AG08395 (cell line): ENCODE measurements at regions not wholly inside any gene's neighbourhood (a gene's known extent, or its start where the extent isn't known, plus 50 kb on each side); places are given as distances from the start of the nearest gene placed in this dataset.
"Not testable (repeated sequence)": the region's sequence is repeated elsewhere in the genome, so short reads cannot be mapped to it uniquely, and the experiment has no call there.

Experiments
- DNase-seq: peaks from one replicate; pipeline ENCODE4 v3.0.0; 2012; ENCODE audit warnings: mixed read lengths, low spot score

GRCh38 chr1:146510248-146510983, 281.6 kb upstream of the NOTCH2NLA start:
- DNase-seq: not testable (repeated sequence)

GRCh38 chr1:146504121-146504520, 275.3 kb upstream of the NOTCH2NLA start:
- not testable (repeated sequence) for DNase-seq

GRCh38 chr1:146487555-146487954, 258.7 kb upstream of the NOTCH2NLA start:
- not testable (repeated sequence) for DNase-seq

- DNase-seq: not testable (repeated sequence)
Observed at GRCh38 chr1:146487155-146487554, 258.3 kb upstream of the NOTCH2NLA start.

GRCh38 chr1:146486300-146487014, 257.6 kb upstream of the NOTCH2NLA start:
- DNase-seq: not testable (repeated sequence)

- DNase-seq: not testable (repeated sequence)
Observed at GRCh38 chr1:146484195-146484594, 255.4 kb upstream of the NOTCH2NLA start.

GRCh38 chr1:146479188-146479587, 250.4 kb upstream of the NOTCH2NLA start:
- DNase-seq: not testable (repeated sequence)

- DNase-seq: not testable (repeated sequence)
Observed at GRCh38 chr1:146478125-146478720, 249.4 kb upstream of the NOTCH2NLA start.

- not testable (repeated sequence) for DNase-seq
Observed at GRCh38 chr1:146475086-146475485, 246.3 kb upstream of the NOTCH2NLA start.

- not testable (repeated sequence) for DNase-seq
Observed at GRCh38 chr1:146474216-146474615, 245.4 kb upstream of the NOTCH2NLA start.

- peak; percentile 0 for DNase-seq
Observed at GRCh38 chr1:146472192-146472861, 243.5 kb upstream of the NOTCH2NLA start.

GRCh38 chr1:146459939-146460338, 231.1 kb upstream of the NOTCH2NLA start:
- not testable (repeated sequence) for DNase-seq

GRCh38 chr1:146459308-146459707, 230.5 kb upstream of the NOTCH2NLA start:
- DNase-seq: not testable (repeated sequence)

- not testable (repeated sequence) for DNase-seq
Observed at GRCh38 chr1:146448877-146449246, 220.0 kb upstream of the NOTCH2NLA start.

GRCh38 chr1:146448212-146448876, 219.5 kb upstream of the NOTCH2NLA start:
- DNase-seq: not testable (repeated sequence)

GRCh38 chr1:146443871-146444222, 215.0 kb upstream of the NOTCH2NLA start:
- not testable (repeated sequence) for DNase-seq

GRCh38 chr1:146443088-146443870, 214.5 kb upstream of the NOTCH2NLA start:
- not testable (repeated sequence) for DNase-seq

GRCh38 chr1:146438543-146438942, 209.7 kb upstream of the NOTCH2NLA start:
- DNase-seq: not testable (repeated sequence)

GRCh38 chr1:146416642-146417041, 187.8 kb upstream of the NOTCH2NLA start:
- DNase-seq: not testable (repeated sequence)

GRCh38 chr1:146415017-146415416, 186.2 kb upstream of the NOTCH2NLA start:
- DNase-seq: not testable (repeated sequence)

- not testable (repeated sequence) for DNase-seq
Observed at GRCh38 chr1:146413911-146414310, 185.1 kb upstream of the NOTCH2NLA start.
